ENCODE measurements at regions not wholly inside any gene's neighbourhood (a gene's known extent, or its start where the extent isn't known, plus 50 kb on each side); places are given as distances from the start of the nearest gene placed in this dataset.
"Not testable (repeated sequence)": the region's sequence is repeated elsewhere in the genome, so short reads cannot be mapped to it uniquely, and the experiment has no call there.

GRCh38 chr12:11496157-11496851 lies 100.9 kb upstream of the PRB2 start:
- DNase-seq (ENCODE audit: low read depth, low spot score), result no peak
- H3K27me3 ChIP-seq (ENCODE audit: insufficient read depth, insufficient read length), result peaks cover 33% of the 10 kb centered on the region
- H3K9me3 ChIP-seq (ENCODE audit: insufficient read depth, low read length), result no peaks in the 10 kb centered on the region
- H3K4me1 ChIP-seq (ENCODE audit: insufficient read depth, insufficient read length), result peaks cover 10% of the 10 kb centered on the region
- no peaks in the 10 kb centered on the region for H3K36me3 ChIP-seq (ENCODE audit: insufficient read depth, insufficient read length, low read length)
- TF ChIP-seq YY1 (IDR thresholded peaks at IDR 0.05; ENCODE audit: insufficient read depth, insufficient read length) (no peak), SUZ12 (IDR thresholded peaks at IDR 0.05; ENCODE audit: extremely low read depth, insufficient read depth, insufficient read length) (no peak), ZNF274 (IDR thresholded peaks at IDR 0.05; ENCODE audit: low read depth, low read length) (no peak)
- H3K4me3 ChIP-seq (ENCODE audit: insufficient read length, low read depth), result no peak overlapping the region
- no peak overlapping the region for H3K9ac ChIP-seq (ENCODE audit: insufficient read length, low read depth)

DNA sequence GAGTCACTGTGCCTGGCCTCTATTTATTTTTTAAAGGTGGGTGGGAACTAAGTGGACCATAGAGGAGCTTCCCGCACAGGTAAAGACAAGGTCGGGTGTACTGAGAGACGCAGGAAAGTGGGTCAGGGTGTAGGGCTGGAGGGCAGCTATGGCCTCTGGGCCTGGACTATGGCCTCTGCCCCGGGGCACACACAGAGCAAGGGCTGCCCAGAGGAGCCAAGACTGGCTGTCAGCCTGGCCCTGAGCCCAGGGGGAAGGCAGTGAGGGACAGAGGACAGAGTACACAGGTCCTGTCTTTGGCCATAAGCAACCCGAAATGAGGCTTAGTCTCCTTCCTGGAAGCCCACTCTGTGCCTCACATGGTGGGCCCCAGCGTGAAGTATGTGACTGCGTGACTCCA lies 102.1 kb upstream of the PRB2 start:
- H3K4me3 ChIP-seq (ENCODE audit: insufficient read length, low read depth), result no peak overlapping the region
- H3K36me3 ChIP-seq (ENCODE audit: insufficient read depth, insufficient read length, low read length), result no peaks in the 10 kb centered on the region
- no peak overlapping the region for H3K9ac ChIP-seq (ENCODE audit: insufficient read length, low read depth)
- peaks cover 44% of the 10 kb centered on the region for H3K27me3 ChIP-seq (ENCODE audit: insufficient read depth, insufficient read length)
- H3K9me3 ChIP-seq (ENCODE audit: insufficient read depth, low read length), result no peaks in the 10 kb centered on the region
- DNase-seq (ENCODE audit: low read depth, low spot score), result no peak
- H3K4me1 ChIP-seq (ENCODE audit: insufficient read depth, insufficient read length), result peaks cover 10% of the 10 kb centered on the region
- TF ChIP-seq YY1 (IDR thresholded peaks at IDR 0.05; ENCODE audit: insufficient read depth, insufficient read length), result no peak
- TF ChIP-seq ZNF274 (IDR thresholded peaks at IDR 0.05; ENCODE audit: low read depth, low read length), result no peak
- TF ChIP-seq SUZ12 (IDR thresholded peaks at IDR 0.05; ENCODE audit: extremely low read depth, insufficient read depth, insufficient read length), result no peak

DNA sequence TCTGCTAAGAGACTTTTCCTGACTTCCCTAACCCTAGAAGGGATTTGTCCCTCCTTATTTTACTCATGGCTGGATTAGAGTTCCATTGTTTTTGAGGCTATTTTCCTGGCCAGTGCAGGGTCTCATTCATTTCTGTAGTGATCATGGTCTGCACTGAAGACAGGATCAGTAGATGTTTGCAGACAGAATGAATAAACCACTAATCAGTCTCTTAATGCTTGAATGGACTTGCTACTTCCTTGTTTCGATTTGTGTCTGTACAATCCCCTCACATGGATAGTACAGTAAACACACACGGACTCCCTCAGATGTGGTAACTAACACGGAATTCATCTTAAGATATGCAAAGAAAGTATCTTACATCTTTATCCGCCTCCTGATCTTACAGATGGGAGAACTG lies 102.6 kb upstream of the PRB2 start:
- no peak overlapping the region for H3K4me3 ChIP-seq (ENCODE audit: insufficient read length, low read depth)
- no peak for TF ChIP-seq ZNF274 (IDR thresholded peaks at IDR 0.05; ENCODE audit: low read depth, low read length)
- no peak for TF ChIP-seq SUZ12 (IDR thresholded peaks at IDR 0.05; ENCODE audit: extremely low read depth, insufficient read depth, insufficient read length)
- no peak for TF ChIP-seq YY1 (IDR thresholded peaks at IDR 0.05; ENCODE audit: insufficient read depth, insufficient read length)
- H3K36me3 ChIP-seq (ENCODE audit: insufficient read depth, insufficient read length, low read length), result no peaks in the 10 kb centered on the region
- H3K9ac ChIP-seq (ENCODE audit: insufficient read length, low read depth), result no peak overlapping the region
- no peaks in the 10 kb centered on the region for H3K9me3 ChIP-seq (ENCODE audit: insufficient read depth, low read length)
- no peak for DNase-seq (ENCODE audit: low read depth, low spot score)
- H3K4me1 ChIP-seq (ENCODE audit: insufficient read depth, insufficient read length), result peaks cover 10% of the 10 kb centered on the region
- peaks cover 50% of the 10 kb centered on the region for H3K27me3 ChIP-seq (ENCODE audit: insufficient read depth, insufficient read length)

DNA sequence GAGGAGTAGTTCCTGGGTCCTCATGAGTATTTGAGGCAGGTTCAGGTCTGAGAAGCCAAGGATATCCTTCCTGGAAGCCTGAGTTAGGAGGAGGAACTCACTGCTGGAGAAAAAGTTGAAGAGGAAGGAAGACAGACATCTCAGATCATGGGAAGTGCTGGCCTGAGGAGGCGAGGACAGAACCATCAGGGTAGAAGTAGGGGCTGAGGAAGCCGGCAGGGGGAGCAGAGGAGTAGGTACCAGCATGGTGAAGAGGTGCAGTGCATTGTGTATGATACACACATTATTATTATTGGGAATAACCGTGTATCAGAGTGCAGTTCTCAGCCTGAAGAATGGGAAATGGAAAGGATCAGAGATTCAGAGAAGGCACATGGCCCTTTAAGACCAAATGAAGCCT lies 103.2 kb upstream of the PRB2 start:
- H3K36me3 ChIP-seq (ENCODE audit: insufficient read depth, insufficient read length, low read length); DNase-seq (ENCODE audit: low read depth, low spot score); H3K9ac ChIP-seq (ENCODE audit: insufficient read length, low read depth); H3K4me1 ChIP-seq (ENCODE audit: insufficient read depth, insufficient read length); H3K9me3 ChIP-seq (ENCODE audit: insufficient read depth, low read length); H3K4me3 ChIP-seq (ENCODE audit: insufficient read length, low read depth): not testable (repeated sequence)
- H3K27me3 ChIP-seq (ENCODE audit: insufficient read depth, insufficient read length), result peaks cover 56% of the 10 kb centered on the region

GRCh38 chr12:11499806-11500187 lies 104.4 kb upstream of the PRB2 start:
- TF ChIP-seq YY1 (IDR thresholded peaks at IDR 0.05; ENCODE audit: insufficient read depth, insufficient read length) (no peak), SUZ12 (IDR thresholded peaks at IDR 0.05; ENCODE audit: extremely low read depth, insufficient read depth, insufficient read length) (no peak), ZNF274 (IDR thresholded peaks at IDR 0.05; ENCODE audit: low read depth, low read length) (no peak)
- H3K9me3 ChIP-seq (ENCODE audit: insufficient read depth, low read length), result no peaks in the 10 kb centered on the region
- no peaks in the 10 kb centered on the region for H3K36me3 ChIP-seq (ENCODE audit: insufficient read depth, insufficient read length, low read length)
- no peak overlapping the region for H3K9ac ChIP-seq (ENCODE audit: insufficient read length, low read depth)
- no peak overlapping the region for H3K4me3 ChIP-seq (ENCODE audit: insufficient read length, low read depth)
- H3K27me3 ChIP-seq (ENCODE audit: insufficient read depth, insufficient read length), result peaks cover 67% of the 10 kb centered on the region
- no peak for DNase-seq (ENCODE audit: low read depth, low spot score)
- H3K4me1 ChIP-seq (ENCODE audit: insufficient read depth, insufficient read length), result peaks cover 10% of the 10 kb centered on the region

- Histone ChIP-seq H3K9me3 (ENCODE audit: insufficient read depth, low read length) (no peaks in the 10 kb centered on the region), H3K36me3 (ENCODE audit: insufficient read depth, insufficient read length, low read length) (no peaks in the 10 kb centered on the region), H3K27me3 (ENCODE audit: insufficient read depth, insufficient read length) (peaks cover 72% of the 10 kb centered on the region), H3K9ac (ENCODE audit: insufficient read length, low read depth) (no peak overlapping the region), H3K4me1 (ENCODE audit: insufficient read depth, insufficient read length) (peaks cover 10% of the 10 kb centered on the region), H3K4me3 (ENCODE audit: insufficient read length, low read depth) (peak overlapping the region; percentile 26)
- TF ChIP-seq ZNF274 (IDR thresholded peaks at IDR 0.05; ENCODE audit: low read depth, low read length) (no peak), SUZ12 (IDR thresholded peaks at IDR 0.05; ENCODE audit: extremely low read depth, insufficient read depth, insufficient read length) (no peak)
- peak; percentile 98 for DNase-seq (ENCODE audit: low read depth, low spot score)
Observed at GRCh38 chr12:11500188-11500860, 105.0 kb upstream of the PRB2 start.

GRCh38 chr12:11500861-11501230 lies 105.5 kb upstream of the PRB2 start:
- Histone ChIP-seq H3K9ac (ENCODE audit: insufficient read length, low read depth) (no peak overlapping the region), H3K27me3 (ENCODE audit: insufficient read depth, insufficient read length) (peaks cover 74% of the 10 kb centered on the region), H3K9me3 (ENCODE audit: insufficient read depth, low read length) (no peaks in the 10 kb centered on the region), H3K36me3 (ENCODE audit: insufficient read depth, insufficient read length, low read length) (no peaks in the 10 kb centered on the region), H3K4me1 (ENCODE audit: insufficient read depth, insufficient read length) (peaks cover 10% of the 10 kb centered on the region), H3K4me3 (ENCODE audit: insufficient read length, low read depth) (no peak overlapping the region)
- no peak for DNase-seq (ENCODE audit: low read depth, low spot score)
- TF ChIP-seq SUZ12 (IDR thresholded peaks at IDR 0.05; ENCODE audit: extremely low read depth, insufficient read depth, insufficient read length) (no peak), ZNF274 (IDR thresholded peaks at IDR 0.05; ENCODE audit: low read depth, low read length) (no peak), YY1 (IDR thresholded peaks at IDR 0.05; ENCODE audit: insufficient read depth, insufficient read length) (no peak)
